ENCODE measurements at regions not wholly inside any gene's neighbourhood (a gene's known extent, or its start where the extent isn't known, plus 50 kb on each side); places are given as distances from the start of the nearest gene placed in this dataset.

DNA sequence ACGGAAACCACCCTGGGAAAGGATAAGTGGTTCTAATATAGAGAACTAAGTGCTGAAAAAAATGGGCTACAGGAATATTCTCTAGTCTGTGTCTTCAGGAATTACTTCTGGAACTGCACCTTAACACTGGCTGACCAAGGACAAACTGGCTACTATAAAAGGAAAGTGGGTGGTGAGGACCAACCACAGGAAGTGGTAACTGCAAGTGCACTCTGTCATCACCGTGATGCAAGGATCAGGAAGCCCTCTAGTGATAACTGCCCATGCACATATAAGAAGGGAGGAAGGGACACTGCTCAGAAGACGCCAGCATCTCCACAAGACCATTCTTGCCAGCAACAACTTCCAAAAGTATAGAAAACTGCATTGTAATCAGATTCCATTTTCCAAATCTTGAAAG, 424.4 kb upstream of the RGPD4 start (continued):
- TF ChIP-seq, protein P1, sequence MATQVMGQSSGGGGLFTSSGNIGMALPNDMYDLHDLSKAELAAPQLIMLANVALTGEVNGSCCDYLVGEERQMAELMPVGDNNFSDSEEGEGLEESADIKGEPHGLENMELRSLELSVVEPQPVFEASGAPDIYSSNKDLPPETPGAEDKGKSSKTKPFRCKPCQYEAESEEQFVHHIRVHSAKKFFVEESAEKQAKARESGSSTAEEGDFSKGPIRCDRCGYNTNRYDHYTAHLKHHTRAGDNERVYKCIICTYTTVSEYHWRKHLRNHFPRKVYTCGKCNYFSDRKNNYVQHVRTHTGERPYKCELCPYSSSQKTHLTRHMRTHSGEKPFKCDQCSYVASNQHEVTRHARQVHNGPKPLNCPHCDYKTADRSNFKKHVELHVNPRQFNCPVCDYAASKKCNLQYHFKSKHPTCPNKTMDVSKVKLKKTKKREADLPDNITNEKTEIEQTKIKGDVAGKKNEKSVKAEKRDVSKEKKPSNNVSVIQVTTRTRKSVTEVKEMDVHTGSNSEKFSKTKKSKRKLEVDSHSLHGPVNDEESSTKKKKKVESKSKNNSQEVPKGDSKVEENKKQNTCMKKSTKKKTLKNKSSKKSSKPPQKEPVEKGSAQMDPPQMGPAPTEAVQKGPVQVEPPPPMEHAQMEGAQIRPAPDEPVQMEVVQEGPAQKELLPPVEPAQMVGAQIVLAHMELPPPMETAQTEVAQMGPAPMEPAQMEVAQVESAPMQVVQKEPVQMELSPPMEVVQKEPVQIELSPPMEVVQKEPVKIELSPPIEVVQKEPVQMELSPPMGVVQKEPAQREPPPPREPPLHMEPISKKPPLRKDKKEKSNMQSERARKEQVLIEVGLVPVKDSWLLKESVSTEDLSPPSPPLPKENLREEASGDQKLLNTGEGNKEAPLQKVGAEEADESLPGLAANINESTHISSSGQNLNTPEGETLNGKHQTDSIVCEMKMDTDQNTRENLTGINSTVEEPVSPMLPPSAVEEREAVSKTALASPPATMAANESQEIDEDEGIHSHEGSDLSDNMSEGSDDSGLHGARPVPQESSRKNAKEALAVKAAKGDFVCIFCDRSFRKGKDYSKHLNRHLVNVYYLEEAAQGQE (IDR thresholded peaks at IDR 0.05; ENCODE audit: unreplicated experiment) = no peak
- TF ChIP-seq NANOG (IDR thresholded peaks at IDR 0.05; ENCODE audit: borderline replicate concordance) = no peak

DNA sequence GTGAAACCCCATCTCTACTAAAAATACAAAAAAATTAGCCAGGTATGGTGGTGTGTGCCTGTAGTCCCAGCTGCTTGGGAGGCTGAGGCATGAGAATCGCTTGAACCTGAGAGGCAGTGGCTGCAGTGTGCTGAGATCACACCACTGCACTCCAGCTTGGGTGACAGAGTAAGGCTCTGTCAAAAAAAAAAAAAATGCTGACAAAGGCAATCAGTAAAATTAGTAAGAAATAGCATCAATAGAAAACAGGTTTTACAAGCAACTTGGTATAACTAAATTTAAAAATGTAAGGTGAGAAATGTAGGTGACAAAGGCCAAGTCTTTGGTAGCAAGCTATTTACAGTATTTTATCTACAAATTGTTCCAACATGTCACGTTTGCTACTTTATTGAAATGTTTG, 421.4 kb upstream of the RGPD4 start:
- H2AFZ ChIP-seq = no peak overlapping the region
- no peak for TF ChIP-seq ZNF114 (CRISPR knock-in tag; IDR thresholded peaks at IDR 0.05)
- TF ChIP-seq, protein P2, sequence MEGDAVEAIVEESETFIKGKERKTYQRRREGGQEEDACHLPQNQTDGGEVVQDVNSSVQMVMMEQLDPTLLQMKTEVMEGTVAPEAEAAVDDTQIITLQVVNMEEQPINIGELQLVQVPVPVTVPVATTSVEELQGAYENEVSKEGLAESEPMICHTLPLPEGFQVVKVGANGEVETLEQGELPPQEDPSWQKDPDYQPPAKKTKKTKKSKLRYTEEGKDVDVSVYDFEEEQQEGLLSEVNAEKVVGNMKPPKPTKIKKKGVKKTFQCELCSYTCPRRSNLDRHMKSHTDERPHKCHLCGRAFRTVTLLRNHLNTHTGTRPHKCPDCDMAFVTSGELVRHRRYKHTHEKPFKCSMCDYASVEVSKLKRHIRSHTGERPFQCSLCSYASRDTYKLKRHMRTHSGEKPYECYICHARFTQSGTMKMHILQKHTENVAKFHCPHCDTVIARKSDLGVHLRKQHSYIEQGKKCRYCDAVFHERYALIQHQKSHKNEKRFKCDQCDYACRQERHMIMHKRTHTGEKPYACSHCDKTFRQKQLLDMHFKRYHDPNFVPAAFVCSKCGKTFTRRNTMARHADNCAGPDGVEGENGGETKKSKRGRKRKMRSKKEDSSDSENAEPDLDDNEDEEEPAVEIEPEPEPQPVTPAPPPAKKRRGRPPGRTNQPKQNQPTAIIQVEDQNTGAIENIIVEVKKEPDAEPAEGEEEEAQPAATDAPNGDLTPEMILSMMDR (conservative IDR thresholded peaks at IDR 0.05; ENCODE audit: low read depth in 2 of 2) = no peak
- TF ChIP-seq, protein P3, sequence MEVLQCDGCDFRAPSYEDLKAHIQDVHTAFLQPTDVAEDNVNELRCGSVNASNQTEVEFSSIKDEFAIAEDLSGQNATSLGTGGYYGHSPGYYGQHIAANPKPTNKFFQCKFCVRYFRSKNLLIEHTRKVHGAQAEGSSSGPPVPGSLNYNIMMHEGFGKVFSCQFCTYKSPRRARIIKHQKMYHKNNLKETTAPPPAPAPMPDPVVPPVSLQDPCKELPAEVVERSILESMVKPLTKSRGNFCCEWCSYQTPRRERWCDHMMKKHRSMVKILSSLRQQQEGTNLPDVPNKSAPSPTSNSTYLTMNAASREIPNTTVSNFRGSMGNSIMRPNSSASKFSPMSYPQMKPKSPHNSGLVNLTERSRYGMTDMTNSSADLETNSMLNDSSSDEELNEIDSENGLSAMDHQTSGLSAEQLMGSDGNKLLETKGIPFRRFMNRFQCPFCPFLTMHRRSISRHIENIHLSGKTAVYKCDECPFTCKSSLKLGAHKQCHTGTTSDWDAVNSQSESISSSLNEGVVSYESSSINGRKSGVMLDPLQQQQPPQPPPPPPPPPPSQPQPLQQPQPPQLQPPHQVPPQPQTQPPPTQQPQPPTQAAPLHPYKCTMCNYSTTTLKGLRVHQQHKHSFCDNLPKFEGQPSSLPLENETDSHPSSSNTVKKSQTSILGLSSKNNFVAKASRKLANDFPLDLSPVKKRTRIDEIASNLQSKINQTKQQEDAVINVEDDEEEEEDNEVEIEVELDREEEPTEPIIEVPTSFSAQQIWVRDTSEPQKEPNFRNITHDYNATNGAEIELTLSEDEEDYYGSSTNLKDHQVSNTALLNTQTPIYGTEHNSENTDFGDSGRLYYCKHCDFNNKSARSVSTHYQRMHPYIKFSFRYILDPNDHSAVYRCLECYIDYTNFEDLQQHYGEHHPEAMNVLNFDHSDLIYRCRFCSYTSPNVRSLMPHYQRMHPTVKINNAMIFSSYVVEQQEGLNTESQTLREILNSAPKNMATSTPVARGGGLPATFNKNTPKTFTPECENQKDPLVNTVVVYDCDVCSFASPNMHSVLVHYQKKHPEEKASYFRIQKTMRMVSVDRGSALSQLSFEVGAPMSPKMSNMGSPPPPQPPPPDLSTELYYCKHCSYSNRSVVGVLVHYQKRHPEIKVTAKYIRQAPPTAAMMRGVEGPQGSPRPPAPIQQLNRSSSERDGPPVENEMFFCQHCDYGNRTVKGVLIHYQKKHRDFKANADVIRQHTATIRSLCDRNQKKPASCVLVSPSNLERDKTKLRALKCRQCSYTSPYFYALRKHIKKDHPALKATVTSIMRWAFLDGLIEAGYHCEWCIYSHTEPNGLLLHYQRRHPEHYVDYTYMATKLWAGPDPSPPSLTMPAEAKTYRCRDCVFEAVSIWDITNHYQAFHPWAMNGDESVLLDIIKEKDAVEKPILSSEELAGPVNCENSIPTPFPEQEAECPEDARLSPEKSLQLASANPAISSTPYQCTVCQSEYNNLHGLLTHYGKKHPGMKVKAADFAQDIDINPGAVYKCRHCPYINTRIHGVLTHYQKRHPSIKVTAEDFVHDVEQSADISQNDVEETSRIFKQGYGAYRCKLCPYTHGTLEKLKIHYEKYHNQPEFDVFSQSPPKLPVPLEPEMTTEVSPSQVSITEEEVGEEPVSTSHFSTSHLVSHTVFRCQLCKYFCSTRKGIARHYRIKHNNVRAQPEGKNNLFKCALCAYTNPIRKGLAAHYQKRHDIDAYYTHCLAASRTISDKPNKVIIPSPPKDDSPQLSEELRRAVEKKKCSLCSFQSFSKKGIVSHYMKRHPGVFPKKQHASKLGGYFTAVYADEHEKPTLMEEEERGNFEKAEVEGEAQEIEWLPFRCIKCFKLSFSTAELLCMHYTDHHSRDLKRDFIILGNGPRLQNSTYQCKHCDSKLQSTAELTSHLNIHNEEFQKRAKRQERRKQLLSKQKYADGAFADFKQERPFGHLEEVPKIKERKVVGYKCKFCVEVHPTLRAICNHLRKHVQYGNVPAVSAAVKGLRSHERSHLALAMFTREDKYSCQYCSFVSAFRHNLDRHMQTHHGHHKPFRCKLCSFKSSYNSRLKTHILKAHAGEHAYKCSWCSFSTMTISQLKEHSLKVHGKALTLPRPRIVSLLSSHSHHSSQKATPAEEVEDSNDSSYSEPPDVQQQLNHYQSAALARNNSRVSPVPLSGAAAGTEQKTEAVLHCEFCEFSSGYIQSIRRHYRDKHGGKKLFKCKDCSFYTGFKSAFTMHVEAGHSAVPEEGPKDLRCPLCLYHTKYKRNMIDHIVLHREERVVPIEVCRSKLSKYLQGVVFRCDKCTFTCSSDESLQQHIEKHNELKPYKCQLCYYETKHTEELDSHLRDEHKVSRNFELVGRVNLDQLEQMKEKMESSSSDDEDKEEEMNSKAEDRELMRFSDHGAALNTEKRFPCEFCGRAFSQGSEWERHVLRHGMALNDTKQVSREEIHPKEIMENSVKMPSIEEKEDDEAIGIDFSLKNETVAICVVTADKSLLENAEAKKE (CRISPR knock-in tag; IDR thresholded peaks at IDR 0.05) = no peak
- no peak for TF ChIP-seq JUNB (IDR thresholded peaks at IDR 0.05; ENCODE audit: unreplicated experiment)
- TF ChIP-seq, protein P1 (IDR thresholded peaks at IDR 0.05; ENCODE audit: unreplicated experiment) = no peak
- no peak for TF ChIP-seq CREB1 (CRISPR knock-in tag; IDR thresholded peaks at IDR 0.05; ENCODE audit: low read depth)
- TF ChIP-seq NANOG (IDR thresholded peaks at IDR 0.05; ENCODE audit: borderline replicate concordance) = no peak
- TF ChIP-seq STAT1 (IDR thresholded peaks at IDR 0.05; ENCODE audit: unreplicated experiment) = no peak
- TF ChIP-seq ZNF331 (CRISPR knock-in tag; IDR thresholded peaks at IDR 0.05; ENCODE audit: low read depth) = no peak

More for the DNA sequence above, 421.4 kb upstream of the RGPD4 start:
- Histone ChIP-seq H4K20me1 (replicated peaks; ENCODE audit: insufficient read depth) (no peaks in the 10 kb centered on the region), H3K27me3 (ENCODE audit: insufficient read depth) (no peaks in the 10 kb centered on the region), H3K9me2 (ENCODE audit: insufficient read depth) (no peaks in the 10 kb centered on the region), H3K36me3 (ENCODE audit: insufficient read depth) (no peaks in the 10 kb centered on the region), H3K27ac (ENCODE audit: low read depth) (no peak overlapping the region), H3K4me1 (ENCODE audit: insufficient read depth) (no peaks in the 10 kb centered on the region), H3F3A (replicated peaks; ENCODE audit: low read depth) (no peaks in the 10 kb centered on the region), H3K79me2 (replicated peaks; ENCODE audit: insufficient read depth) (no peaks in the 10 kb centered on the region), H3K4me3 (no peak overlapping the region), H3K4me2 (no peak overlapping the region)
- no peak overlapping the region for H3K27ac Mint-ChIP-seq
- no peak overlapping the region for H3K4me3 Mint-ChIP-seq
- H3K27me3 Mint-ChIP-seq (ENCODE audit: insufficient read depth, low read depth, poor library complexity) = peaks cover 3% of the 10 kb centered on the region
- H3K36me3 Mint-ChIP-seq (ENCODE audit: low read depth) = no peaks in the 10 kb centered on the region
- no peak for DNase-seq (ENCODE audit: low spot score)
- H3K4me1 Mint-ChIP-seq = no peaks in the 10 kb centered on the region
- ATAC-seq = no peak
- H3K9me3 Mint-ChIP-seq = no peaks in the 10 kb centered on the region
